ENCODE measurements at regions not wholly inside any gene's neighbourhood (a gene's known extent, or its start where the extent isn't known, plus 50 kb on each side); places are given as distances from the start of the nearest gene placed in this dataset.

DNA sequence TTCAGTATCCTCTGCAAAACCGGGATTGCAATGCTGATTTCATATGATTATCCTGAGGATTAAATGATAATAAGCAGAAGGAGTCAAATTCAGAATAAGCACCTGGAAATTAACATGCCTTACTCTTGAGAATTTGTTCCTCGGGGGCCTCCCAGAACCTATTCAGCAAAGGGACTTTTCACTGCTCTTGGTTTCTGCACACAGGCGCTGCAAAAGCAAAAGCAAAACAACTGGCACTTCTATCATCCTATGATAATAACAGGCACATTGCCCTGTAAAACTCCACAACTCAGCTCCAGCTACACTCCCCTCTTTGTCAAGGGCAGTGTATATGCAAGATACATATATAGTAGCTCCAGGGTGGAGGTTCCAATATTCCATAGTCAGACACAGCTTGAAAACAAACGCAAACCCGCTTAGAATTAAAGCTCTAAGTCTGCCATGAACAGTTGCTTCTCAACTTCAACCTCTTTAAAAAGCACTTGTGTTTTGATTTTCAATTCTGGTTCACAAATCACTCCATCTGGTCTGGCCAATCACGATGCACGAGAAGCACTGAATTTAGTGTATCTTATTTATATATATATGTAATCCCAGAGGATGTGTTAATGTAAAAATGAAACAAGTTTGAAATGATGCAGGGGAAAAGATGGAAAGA, 119.9 kb upstream of the PTER start:
- no peak for DNase-seq (ENCODE audit: low spot score in 2 of 2)
- H3K27ac ChIP-seq = no peak overlapping the region
- H3K36me3 ChIP-seq = no peaks in the 10 kb centered on the region
- no peaks in the 10 kb centered on the region for H3K4me1 ChIP-seq
- H3K27me3 ChIP-seq = no peaks in the 10 kb centered on the region
- intact Hi-C loops (cut with DNase I; ENCODE audit: low total_unique reads) = loop anchor here (10.0 kb wide), 1 partner anchor 388 kb away; no protein-coding TSS in a partner anchor
- H3K9me3 ChIP-seq = no peaks in the 10 kb centered on the region
- H3K4me3 ChIP-seq = no peak overlapping the region
- TF ChIP-seq, protein P1, sequence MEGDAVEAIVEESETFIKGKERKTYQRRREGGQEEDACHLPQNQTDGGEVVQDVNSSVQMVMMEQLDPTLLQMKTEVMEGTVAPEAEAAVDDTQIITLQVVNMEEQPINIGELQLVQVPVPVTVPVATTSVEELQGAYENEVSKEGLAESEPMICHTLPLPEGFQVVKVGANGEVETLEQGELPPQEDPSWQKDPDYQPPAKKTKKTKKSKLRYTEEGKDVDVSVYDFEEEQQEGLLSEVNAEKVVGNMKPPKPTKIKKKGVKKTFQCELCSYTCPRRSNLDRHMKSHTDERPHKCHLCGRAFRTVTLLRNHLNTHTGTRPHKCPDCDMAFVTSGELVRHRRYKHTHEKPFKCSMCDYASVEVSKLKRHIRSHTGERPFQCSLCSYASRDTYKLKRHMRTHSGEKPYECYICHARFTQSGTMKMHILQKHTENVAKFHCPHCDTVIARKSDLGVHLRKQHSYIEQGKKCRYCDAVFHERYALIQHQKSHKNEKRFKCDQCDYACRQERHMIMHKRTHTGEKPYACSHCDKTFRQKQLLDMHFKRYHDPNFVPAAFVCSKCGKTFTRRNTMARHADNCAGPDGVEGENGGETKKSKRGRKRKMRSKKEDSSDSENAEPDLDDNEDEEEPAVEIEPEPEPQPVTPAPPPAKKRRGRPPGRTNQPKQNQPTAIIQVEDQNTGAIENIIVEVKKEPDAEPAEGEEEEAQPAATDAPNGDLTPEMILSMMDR (IDR thresholded peaks at IDR 0.05) = no peak
- no peak for TF ChIP-seq POLR2AphosphoS5 (IDR thresholded peaks at IDR 0.05)
- no peak for TF ChIP-seq POLR2A (IDR thresholded peaks at IDR 0.05)

DNA sequence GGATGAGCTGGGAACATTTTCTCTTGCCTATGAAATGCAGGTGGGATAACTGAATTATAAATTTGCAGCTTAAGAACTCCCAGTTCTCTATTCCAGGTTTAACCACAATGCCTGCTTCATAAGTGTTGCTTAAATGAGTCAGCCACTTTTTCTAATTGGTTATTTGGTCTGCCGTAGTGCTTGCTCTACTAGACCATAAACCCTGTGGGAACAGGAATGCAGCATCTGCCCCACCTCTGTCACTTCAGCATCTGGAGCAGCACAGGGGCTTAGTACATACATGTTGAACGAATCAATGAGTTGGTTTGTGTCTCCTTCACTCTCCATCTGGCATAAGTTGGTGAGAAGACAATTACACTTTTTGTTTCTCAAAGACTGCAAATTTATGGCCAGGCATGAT, 95.2 kb upstream of the PTER start:
- DNase-seq (ENCODE audit: low spot score in 2 of 2) = no peak
- Histone ChIP-seq H3K27ac (no peak overlapping the region), H3K9me3 (no peaks in the 10 kb centered on the region), H3K27me3 (no peaks in the 10 kb centered on the region), H3K4me3 (no peak overlapping the region), H3K4me1 (no peaks in the 10 kb centered on the region), H3K36me3 (no peaks in the 10 kb centered on the region)
- TF ChIP-seq POLR2AphosphoS5 (IDR thresholded peaks at IDR 0.05) (no peak), POLR2A (IDR thresholded peaks at IDR 0.05) (no peak)
- intact Hi-C loops (cut with DNase I; ENCODE audit: low total_unique reads) = loop anchor here (10.0 kb wide), 1 partner anchor 1067 kb away; no protein-coding TSS in a partner anchor

DNA sequence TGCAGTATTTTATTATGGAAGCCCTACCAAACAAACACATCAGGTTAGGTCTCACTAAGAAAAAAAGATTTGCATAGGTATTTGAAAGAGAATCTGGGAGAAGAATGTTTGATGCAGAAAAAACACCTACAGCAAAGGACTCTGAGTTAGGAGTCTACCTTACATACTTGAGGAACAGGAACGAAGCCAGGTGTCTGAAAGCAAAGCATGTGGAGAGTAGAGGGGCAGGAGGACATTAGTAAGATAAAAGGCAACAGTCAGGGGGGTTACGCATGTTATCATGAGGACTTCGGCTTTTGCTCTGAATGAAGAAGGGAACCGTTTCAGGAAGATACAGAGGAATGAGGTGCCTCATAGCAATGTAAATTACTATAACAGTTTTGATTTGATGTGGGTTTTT, 87.9 kb upstream of the PTER start:
- H3K27ac ChIP-seq = no peak overlapping the region
- no peak for TF ChIP-seq POLR2A (IDR thresholded peaks at IDR 0.05)
- TF ChIP-seq, protein P1 (IDR thresholded peaks at IDR 0.05) = no peak
- TF ChIP-seq POLR2AphosphoS5 (IDR thresholded peaks at IDR 0.05) = no peak
- H3K9me3 ChIP-seq = no peaks in the 10 kb centered on the region
- no peak for DNase-seq (ENCODE audit: low spot score in 2 of 2)
- no peaks in the 10 kb centered on the region for H3K36me3 ChIP-seq
- H3K27me3 ChIP-seq = no peaks in the 10 kb centered on the region
- H3K4me1 ChIP-seq = no peaks in the 10 kb centered on the region
- no peak overlapping the region for H3K4me3 ChIP-seq
- intact Hi-C loops (cut with DNase I; ENCODE audit: low total_unique reads) = loop anchor here (10.0 kb wide), 1 partner anchor 1074 kb away; no protein-coding TSS in a partner anchor

DNA sequence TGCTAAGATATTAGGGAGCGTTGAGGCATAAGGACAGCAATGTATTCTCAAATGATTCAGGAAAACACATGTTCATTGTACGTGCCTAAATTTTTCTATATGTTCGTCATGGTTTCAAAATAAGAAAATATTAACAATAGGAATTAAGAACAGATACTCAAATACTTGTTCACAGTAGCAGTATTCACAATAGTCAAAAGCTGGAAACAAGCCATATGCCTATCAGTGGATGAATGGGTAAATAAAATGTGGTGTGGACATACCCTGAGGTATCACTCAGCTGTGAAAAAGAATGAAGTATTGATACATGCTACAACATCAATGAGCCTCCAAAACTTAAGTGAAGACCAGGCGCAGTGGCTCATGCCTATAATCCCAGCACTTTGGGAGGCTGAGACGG, 84.7 kb upstream of the PTER start:
- TF ChIP-seq POLR2A (IDR thresholded peaks at IDR 0.05) = no peak
- TF ChIP-seq, protein P1 (IDR thresholded peaks at IDR 0.05) = no peak
- no peak for TF ChIP-seq POLR2AphosphoS5 (IDR thresholded peaks at IDR 0.05)
- no peak overlapping the region for H3K27ac ChIP-seq
- intact Hi-C loops (cut with DNase I; ENCODE audit: low total_unique reads) = no loop called here

DNA sequence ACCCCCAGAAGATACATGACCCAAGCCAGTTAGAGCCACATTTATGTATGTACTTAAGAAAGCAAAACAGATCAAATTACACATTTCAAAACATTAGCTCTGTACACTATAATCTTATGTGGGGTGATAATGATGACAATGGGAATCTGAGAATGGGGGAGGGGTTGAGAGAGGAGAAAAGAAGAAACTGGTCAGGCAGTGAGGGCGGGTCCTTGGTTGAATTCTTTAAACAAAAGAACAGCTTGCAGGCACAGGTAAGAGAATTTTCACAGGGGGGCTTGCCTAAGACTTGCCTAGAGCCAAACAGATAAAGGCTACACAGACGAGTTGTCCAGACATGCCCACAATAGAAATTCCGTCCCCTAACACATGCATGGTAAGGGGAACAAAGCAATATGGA, 76.8 kb upstream of the PTER start:
- no peaks in the 10 kb centered on the region for H3K36me3 ChIP-seq
- no peaks in the 10 kb centered on the region for H3K4me1 ChIP-seq
- TF ChIP-seq POLR2A (IDR thresholded peaks at IDR 0.05) = no peak
- TF ChIP-seq, protein P1 (IDR thresholded peaks at IDR 0.05) = no peak
- H3K4me3 ChIP-seq = no peak overlapping the region
- no peaks in the 10 kb centered on the region for H3K27me3 ChIP-seq
- intact Hi-C loops (cut with DNase I; ENCODE audit: low total_unique reads) = no loop called here
- DNase-seq (ENCODE audit: low spot score in 2 of 2) = no peak
- no peak overlapping the region for H3K27ac ChIP-seq
- peaks cover 3 to 6% of the 10 kb centered on the region in 2 donors for H3K9me3 ChIP-seq

More for the DNA sequence above, 84.7 kb upstream of the PTER start:
- Histone ChIP-seq H3K36me3 (no peaks in the 10 kb centered on the region), H3K9me3 (no peaks in the 10 kb centered on the region), H3K4me3 (no peak overlapping the region), H3K27me3 (no peaks in the 10 kb centered on the region), H3K4me1 (no peaks in the 10 kb centered on the region)
- DNase-seq (ENCODE audit: low spot score in 2 of 2) = no peak

Measured in breast epithelium (tissue), 4 donors.